Testis (tissue), 2 donors: ENCODE measurements at regions not wholly inside any gene's neighbourhood (a gene's known extent, or its start where the extent isn't known, plus 50 kb on each side); places are given as distances from the start of the nearest gene placed in this dataset.

ENCODE experiments used
- DNase-seq: peaks from one replicate; pipeline ENCODE4 v3.0.0-alpha.2; 2019
- H3K27ac ChIP-seq, 2 donors: fragments of 200-600 bp; sonication (generic); one replicate each; pipeline ENCODE4 v1.5.1; 2019
- H3K27me3 ChIP-seq: fragments of 200-600 bp; sonication (generic); one replicate; pipeline ENCODE4 v1.5.1; 2019
- H3K36me3 ChIP-seq: fragments of 200-600 bp; sonication (generic); one replicate; pipeline ENCODE4 v1.5.1; 2017; ENCODE audit warnings: low read depth; ENCODE audit errors: missing control alignments
- H3K4me1 ChIP-seq: fragments of 200-600 bp; sonication (generic); one replicate; pipeline ENCODE4 v1.5.1; 2019
- H3K4me3 ChIP-seq, 2 donors: fragments of 200-600 bp; sonication (generic); one replicate each; pipeline ENCODE4 v1.5.1; 2017 to 2019
- H3K9me3 ChIP-seq: fragments of 200-600 bp; sonication (generic); one replicate; pipeline ENCODE4 v1.5.1; 2017
- POLR2A ChIP-seq: fragments of 450-650 bp; IDR thresholded peaks from one replicate; pipeline ENCODE4 v1.6.1; 2017; ENCODE audit warnings: antibody characterized with exemption, mild to moderate bottlenecking, moderate library complexity
- WGBS, 2 donors: methylation state at CpG; one replicate each; pipeline ENCODE4 v1.1.5; 2018; 5-methylcytosine and 5-hydroxymethylcytosine counted together
- intact Hi-C: fragments of 100-400 bp; cut with DNase I; formaldehyde crosslinking; loops from one replicate; pipeline ENCODE4 v1.15.1; 2023; ENCODE audit warnings: low total_unique reads
- TF ChIP-seq, protein P1 (sequence below), 3 experiments: fragments of 450-650 bp in 2 of 3; fragments of 200-600 bp in 1 of 3; sonication (generic) in 1 of 3; IDR thresholded peaks; one replicate each; pipeline ENCODE4 v1.5.1; 2016 to 2019; ENCODE audit warnings: antibody characterized with exemption in 3 of 3, mild to moderate bottlenecking in 2 of 3, moderate library complexity in 1 of 3

DNA sequence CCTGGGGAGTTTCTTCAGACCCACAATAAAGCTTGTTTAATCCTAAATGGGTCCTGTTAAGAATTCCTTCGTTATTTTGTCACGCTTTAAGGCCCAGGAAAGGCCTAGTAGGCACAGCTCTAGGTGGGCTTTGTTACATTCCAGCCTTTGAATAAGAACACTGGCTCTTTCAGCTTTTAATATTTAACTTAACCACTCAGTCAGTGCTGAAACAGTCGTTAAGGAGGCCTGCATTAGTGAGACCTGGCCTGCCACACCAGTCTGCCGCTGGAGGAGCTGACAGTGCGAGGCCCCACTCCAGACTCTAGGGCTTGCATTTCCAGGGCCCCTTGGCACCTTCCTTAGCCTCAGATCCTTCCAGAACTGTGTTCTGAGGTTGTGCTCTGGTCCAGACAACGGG is 351.4 kb downstream of the GLRX3 start:
- H3K27ac ChIP-seq, result no peak overlapping the region
- no peak overlapping the region for H3K4me3 ChIP-seq
- intact Hi-C loops, result no loop called here
- WGBS, 2 donors, result 58 to 62% methylated on average over 6 of the region's 6 CpGs
- H3K4me1 ChIP-seq, result no peaks in the 10 kb centered on the region
- no peaks in the 10 kb centered on the region for H3K27me3 ChIP-seq
- no peak for TF ChIP-seq POLR2A
- TF ChIP-seq, protein P1, sequence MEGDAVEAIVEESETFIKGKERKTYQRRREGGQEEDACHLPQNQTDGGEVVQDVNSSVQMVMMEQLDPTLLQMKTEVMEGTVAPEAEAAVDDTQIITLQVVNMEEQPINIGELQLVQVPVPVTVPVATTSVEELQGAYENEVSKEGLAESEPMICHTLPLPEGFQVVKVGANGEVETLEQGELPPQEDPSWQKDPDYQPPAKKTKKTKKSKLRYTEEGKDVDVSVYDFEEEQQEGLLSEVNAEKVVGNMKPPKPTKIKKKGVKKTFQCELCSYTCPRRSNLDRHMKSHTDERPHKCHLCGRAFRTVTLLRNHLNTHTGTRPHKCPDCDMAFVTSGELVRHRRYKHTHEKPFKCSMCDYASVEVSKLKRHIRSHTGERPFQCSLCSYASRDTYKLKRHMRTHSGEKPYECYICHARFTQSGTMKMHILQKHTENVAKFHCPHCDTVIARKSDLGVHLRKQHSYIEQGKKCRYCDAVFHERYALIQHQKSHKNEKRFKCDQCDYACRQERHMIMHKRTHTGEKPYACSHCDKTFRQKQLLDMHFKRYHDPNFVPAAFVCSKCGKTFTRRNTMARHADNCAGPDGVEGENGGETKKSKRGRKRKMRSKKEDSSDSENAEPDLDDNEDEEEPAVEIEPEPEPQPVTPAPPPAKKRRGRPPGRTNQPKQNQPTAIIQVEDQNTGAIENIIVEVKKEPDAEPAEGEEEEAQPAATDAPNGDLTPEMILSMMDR (IDR thresholded peaks at IDR 0.05), result no peak
- no peaks in the 10 kb centered on the region for H3K9me3 ChIP-seq
- no peaks in the 10 kb centered on the region for H3K36me3 ChIP-seq
- DNase-seq, result no peak

DNA sequence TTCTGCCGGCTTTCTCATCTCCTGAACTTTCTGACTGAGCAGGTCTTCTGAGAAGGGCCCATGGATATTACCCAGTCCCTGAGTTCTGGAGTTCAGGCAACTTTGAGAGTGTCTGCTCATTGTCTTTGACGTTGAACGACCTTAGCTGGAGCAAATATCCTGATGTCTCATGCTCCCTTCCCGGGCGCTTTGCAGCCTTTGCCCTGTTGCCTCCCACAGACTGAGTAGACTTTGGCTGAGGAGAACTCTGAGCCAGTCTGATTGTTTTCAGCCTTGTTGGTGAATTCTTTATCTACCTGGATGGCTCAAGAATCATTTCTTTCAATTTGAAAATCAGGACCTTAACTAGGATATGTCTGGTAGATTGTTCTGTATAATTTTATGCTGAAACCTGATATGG is 353.7 kb downstream of the GLRX3 start:
- H3K9me3 ChIP-seq, result no peaks in the 10 kb centered on the region
- 75 to 79% methylated on average over 5 of the region's 5 CpGs for WGBS, 2 donors
- intact Hi-C loops, result no loop called here

DNA sequence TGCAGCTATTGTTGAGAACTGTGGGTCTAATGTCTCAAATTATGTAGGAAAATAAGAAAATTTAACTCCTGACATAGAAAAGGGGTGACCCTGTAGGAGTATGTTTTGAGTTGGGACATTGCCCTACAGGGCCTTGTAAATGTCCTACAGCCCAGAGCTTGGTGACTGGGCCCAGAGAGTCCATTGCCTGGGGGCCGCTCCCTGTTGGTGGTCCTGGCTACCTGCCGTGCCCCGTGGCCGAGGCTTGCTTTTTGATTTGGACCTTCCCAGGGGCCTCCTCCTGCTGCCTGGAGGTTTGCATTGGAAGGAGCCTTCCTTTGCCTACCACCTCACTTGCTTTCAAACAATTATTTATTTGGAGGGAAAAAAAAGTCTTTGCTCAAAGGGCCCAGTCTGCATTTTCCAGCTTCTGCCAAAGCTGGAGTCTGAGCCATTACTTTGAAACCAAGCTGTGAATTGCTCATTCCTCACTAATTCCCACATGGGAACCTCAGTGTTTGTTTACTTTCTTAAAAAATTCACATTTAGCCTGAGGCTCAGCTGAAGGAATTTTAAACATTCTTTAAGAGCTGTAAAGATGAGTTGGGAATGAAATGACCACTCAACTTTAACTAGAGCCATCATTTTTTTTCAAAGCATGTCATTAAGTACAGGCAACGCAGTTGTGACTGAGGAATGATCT is 355.0 kb downstream of the GLRX3 start:
- intact Hi-C loops, result no loop called here
- Histone ChIP-seq H3K27me3 (no peaks in the 10 kb centered on the region), H3K4me3 (no peak overlapping the region), H3K9me3 (no peaks in the 10 kb centered on the region), H3K27ac (no peak overlapping the region), H3K4me1 (no peaks in the 10 kb centered on the region), H3K36me3 (no peaks in the 10 kb centered on the region)
- DNase-seq, result no peak
- no peak for TF ChIP-seq POLR2A
- TF ChIP-seq, protein P1 (IDR thresholded peaks at IDR 0.05), result no peak
- WGBS, 2 donors, result 77 to 81% methylated on average over 5 of the region's 5 CpGs

More for the DNA sequence above, 353.7 kb downstream of the GLRX3 start:
- Histone ChIP-seq H3K27me3 (no peaks in the 10 kb centered on the region), H3K4me3 (no peak overlapping the region), H3K4me1 (no peaks in the 10 kb centered on the region), H3K27ac (no peak overlapping the region), H3K36me3 (no peaks in the 10 kb centered on the region)
- TF ChIP-seq POLR2A, result no peak
- TF ChIP-seq, protein P1 (IDR thresholded peaks at IDR 0.05), result no peak
- DNase-seq, result no peak

DNA sequence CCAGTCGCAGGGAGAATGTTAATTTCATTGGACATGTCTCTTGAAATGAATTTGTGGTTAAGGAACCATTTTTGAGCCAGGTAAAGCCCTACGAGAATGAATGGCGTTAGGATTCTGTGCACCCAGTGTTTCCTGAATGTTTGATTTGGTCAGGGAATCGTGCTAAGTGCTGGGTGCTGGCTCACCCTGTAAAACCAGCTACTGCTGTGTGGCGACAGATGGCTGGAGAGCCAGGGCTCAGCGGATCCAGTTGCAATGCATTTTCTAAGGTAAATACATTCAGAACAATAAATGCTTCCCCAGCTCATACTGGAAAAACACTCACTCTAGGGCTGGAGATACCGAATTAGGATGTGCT is 355.5 kb downstream of the GLRX3 start:
- Histone ChIP-seq H3K9me3 (no peaks in the 10 kb centered on the region), H3K4me1 (no peaks in the 10 kb centered on the region), H3K36me3 (no peaks in the 10 kb centered on the region), H3K27me3 (no peaks in the 10 kb centered on the region), H3K27ac (no peak overlapping the region), H3K4me3 (no peak overlapping the region)
- TF ChIP-seq, protein P1 (IDR thresholded peaks at IDR 0.05), result no peak
- 84 to 85% methylated on average over 7 of the region's 7 CpGs for WGBS, 2 donors
- intact Hi-C loops, result no loop called here
- no peak for DNase-seq

DNA sequence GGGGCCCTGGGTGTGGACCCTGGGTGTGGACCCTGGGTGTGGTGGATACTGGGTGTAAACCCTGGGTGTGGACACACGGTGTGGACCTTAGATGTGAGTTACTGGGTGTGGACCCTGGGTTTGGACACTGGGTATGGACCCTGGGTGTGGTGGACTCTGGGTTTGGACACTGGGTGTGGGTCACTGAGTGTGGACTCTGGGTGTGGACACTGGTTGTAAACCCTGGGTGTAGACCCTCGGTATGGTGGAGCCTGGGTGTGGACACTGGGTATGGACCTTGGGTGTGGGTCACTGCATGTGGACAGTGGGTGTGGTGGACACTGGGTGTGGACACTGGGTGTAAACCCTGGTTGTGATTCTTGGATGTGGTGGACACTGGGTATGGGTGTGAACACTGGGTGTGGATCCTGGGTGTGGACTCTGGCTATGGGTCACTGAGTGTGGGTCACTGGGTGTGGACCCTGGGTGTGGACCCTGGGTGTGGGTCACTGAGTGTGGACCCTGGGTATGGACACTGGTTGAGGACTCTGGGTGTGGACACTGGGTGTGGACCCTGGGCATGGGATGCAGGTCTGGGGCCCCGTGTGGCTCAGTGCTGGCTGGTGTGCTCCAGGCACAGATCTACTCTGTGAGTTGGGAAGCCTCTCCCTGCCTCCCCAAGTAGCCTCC is 356.2 kb downstream of the GLRX3 start:
- no peak for TF ChIP-seq POLR2A
- TF ChIP-seq, protein P1 (IDR thresholded peaks at IDR 0.05), result no peak
- WGBS, 2 donors, result 100% methylated on average over 2 to 3 of the region's 3 CpGs
- Histone ChIP-seq H3K36me3 (no peaks in the 10 kb centered on the region), H3K4me1 (no peaks in the 10 kb centered on the region), H3K27ac (no peak overlapping the region), H3K27me3 (no peaks in the 10 kb centered on the region), H3K4me3 (no peak overlapping the region), H3K9me3 (no peaks in the 10 kb centered on the region)
- intact Hi-C loops, result no loop called here
- no peak for DNase-seq
